IPS-NIHi11 (cell line): ENCODE measurements at regions not wholly inside any gene's neighbourhood (a gene's known extent, or its start where the extent isn't known, plus 50 kb on each side); places are given as distances from the start of the nearest gene placed in this dataset.
"Not testable (repeated sequence)": the region's sequence is repeated elsewhere in the genome, so short reads cannot be mapped to it uniquely, and the experiment has no call there.

Experiments used
- DNase-seq: peaks from one replicate; pipeline ENCODE4 v3.0.0; 2012; ENCODE audit warnings: mixed read lengths, low spot score

DNA sequence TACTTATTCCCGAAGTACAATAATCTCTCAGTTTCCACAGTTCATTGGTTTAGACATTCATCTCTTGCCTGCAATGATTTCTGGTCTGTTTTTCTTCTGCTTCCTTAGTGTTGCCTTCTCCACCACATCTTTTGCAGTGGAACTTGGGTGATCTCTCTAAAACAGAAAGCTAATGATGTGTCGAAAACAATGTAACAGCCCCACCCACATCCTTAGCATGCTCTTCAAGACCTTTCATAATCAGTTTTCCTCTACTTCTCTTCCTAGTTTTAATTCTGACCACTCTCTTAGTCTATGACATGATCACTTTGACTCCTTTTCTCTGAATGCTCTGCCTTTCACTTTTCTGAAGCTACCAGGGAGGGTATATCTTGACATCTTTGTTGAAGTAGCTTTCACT, 1007.9 kb upstream of the CITED2 start:
- no peak for DNase-seq

DNA sequence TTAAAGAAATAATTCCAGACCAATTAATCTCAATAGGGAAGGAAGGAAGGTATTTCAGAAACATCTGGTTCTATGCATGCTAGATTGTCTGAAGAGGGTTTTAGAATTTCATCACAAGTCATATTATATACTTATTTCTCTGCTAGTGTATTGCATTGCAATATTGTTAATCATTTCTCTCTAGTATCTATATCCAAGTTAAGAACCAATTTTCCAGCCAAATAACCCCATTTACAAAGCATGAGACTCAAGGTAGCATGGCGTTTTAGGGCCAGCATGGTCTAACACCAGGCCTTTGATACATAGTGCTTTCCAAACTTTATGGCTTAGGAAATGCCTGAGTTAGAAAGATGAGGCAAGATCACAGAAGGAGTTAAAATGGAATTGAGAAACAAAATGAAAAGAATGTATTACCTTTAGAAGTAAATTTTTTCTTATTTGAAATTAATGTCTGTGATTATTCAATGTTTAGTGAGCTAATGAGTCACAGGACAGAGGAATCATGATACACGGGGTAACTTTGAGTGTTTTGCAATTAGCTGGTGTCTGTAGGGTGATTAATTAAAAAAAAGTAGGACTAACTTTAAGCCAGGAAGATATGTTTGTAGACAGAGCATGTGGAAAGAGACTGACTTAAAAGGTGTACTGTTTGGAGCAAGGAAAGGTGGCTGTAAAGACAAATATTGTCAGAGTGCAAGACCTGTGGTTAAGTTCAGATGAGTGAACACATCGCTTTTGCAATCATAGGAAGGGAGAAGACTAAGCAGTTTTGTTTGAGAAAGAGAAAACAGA, 1006.2 kb upstream of the CITED2 start:
- no peak for DNase-seq

DNA sequence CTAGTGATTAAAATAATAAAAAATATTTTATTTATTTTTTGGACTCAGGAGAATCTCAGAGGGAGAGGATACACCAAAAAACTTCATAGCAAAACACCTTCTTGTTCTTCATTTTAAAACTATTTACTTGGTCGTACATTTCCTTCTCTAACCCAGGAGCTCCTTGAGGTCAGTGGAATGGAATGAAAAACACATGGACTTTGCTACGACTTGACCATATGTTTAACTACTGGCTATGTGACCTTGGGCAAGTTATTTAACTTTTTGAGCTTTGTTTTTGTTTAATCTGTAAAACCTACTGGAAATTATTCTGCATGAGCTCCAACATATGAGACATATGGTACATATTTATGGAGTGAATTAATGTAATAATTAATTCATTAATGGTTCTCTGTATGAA, 1005.5 kb upstream of the CITED2 start:
- DNase-seq = no peak

DNA sequence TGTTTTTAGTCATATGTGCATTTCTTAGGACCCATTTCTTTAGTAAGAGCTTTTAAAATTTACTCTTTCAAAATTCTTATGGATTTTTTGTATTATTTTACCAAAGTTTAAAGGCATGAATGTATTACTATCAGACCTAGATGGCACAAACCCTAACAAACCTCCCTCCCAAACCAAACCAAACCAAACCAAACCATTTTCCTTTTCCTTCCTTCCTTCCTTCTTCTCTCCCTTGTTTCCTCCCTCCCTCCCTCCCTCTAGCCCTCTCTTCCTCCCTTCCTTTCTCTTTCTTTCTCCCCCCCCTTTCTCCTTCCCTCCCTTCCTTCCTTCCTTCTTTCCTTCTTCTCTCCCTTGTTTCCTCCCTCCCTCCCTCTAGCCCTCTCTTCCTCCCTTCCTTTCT, 1001.8 kb upstream of the CITED2 start:
- no peak for DNase-seq

DNA sequence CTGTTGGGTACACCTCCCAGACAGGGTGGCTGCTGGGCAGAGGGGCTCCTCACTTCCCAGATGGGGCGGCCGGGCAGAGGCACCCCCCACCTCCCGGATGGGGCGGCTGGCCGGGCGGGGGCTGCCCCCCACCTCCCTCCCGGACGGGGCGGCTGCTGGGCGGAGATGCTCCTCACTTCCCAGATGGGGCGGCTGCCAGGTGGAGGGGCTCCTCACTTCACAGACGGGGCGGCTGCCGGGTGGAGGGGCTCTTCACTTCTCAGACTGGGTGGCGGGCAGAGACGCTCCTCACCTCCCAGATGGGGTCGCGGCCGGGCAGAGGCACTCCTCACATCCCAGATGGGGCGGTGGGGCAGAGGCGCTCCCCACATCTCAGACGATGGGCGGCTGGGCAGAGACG, 999.3 kb upstream of the CITED2 start:
- DNase-seq = not testable (repeated sequence)

DNA sequence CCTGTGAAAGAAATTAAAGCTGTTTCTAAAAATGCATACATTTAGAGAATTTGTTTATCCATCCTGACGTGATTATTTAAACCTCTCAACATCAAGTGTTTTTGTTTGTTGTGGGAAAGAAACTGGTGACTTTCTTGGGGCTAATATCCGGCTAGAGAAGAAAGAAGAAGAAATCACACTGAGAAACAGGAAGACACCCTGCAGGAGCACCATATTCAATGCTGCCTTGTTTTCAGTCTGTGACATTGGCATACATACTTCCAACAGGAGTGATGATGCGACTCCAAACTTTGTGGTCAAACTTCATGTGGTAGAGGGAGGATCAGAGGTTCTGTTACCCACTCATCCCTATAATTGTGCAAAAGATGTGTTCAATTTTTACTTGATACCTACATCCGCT, 997.6 kb upstream of the CITED2 start:
- peak; percentile 12 for DNase-seq

DNA sequence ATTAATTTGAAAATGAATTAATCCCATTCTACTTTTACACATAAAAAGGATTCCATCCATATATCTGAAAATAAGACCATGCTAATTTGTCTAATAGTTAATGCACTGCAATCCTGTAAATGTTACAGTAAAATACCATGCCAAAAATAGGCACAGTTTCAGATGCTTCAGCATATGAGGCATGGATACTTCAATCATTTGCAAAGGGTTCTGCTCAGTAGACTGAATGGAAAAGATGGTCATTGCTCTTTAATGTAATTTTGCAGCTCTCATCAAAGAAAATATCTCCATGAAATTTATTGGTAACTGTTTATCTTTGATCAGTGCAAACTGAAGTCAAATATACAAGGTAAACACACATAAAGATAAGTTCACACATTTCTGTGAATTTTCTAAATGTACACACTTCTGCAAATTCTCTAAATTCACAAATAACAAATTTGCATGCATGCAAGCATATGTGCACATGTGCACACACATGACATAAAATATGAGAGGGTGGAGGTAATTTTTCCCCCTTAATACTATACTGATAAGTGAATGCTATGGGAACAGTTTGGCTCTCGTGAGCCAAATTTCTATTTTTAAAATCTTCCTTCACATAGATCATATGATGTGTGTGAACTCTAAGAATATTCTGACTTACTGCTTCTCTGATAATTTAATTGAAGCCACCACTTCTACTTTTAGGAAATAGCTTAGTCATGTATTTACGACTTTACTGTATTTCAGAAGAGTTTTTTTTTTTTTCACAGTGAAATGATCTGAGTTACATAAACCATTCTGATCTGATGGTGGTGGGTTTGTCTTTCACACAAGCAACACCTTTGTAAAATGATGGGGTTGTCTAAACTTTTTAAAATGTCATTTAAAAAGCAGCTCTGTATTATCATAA, 996.8 kb upstream of the CITED2 start:
- DNase-seq = no peak

DNA sequence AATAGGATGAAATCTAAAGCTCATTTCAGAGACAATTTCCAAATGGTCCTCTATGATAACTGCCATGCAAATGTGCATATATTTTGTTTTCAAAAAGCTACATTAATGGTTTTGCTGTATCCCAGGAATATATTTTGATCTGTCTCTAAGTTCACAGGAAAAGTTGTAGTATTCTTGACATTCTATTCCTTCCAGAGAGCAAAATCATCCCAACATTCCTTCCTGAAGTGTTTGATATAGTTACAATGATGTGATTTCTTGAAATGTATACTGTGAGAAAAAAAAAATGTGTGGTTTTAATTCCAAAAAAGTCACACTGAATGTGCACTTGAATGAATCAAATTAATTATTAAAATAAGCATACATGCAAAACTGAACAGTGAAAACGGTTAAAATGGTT, 996.0 kb upstream of the CITED2 start:
- no peak for DNase-seq

DNA sequence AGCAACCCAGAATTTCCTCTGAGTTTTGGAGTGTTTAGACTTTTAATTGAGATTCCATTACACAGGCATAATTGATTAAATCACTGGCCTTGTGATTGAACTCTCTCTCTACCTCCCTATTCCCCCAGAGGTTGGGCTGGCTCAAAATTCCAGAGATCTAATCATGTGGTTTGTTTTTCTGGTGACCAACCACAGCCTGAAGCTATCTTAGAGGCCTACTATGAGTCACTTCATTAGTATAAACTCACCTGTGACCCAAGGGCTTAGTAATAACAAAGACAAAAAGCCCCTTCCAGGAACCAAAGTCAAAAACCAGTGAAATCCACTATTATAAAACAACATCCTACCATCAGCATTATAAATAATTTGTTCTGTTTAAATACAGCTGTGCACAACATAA, 992.5 kb upstream of the CITED2 start:
- DNase-seq = no peak

DNA sequence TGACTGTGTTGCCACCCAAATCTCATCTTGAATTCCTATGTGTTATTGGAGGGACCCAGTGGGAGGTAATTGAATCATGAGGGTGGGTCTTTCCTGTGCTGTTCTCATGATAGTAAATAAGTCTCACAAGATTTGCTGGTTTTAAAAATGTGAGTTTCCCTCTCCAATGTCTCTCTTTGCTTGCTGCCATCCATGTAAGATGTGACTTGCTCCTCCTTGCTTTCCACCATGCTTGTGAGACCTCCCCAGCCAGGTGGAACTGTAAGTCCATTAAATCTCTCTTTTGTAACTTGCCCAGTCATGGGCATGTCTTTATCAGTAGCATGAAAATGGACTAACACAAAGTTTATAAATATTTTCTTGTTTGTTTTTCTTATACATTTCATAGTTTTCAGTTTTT, 990.5 kb upstream of the CITED2 start:
- DNase-seq = no peak

DNA sequence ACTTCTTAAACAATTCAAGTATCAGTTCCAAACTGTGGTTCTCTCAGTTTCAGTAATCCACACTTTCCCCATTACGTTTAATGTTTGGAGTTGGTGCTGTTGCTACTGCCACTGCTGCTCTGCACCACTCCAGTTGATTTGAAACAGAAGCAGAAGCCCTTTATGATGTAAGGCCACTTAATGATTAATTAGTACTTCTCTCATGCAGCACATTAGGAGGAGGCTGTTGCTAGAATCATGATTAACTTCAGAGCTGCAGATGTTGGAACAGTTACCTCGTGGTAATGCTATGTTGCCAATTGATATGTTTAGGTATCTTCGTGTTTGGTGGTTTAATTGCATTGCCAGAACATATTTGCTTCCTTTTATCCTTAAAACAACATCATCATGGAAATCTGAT, 986.2 kb upstream of the CITED2 start:
- DNase-seq = no peak

DNA sequence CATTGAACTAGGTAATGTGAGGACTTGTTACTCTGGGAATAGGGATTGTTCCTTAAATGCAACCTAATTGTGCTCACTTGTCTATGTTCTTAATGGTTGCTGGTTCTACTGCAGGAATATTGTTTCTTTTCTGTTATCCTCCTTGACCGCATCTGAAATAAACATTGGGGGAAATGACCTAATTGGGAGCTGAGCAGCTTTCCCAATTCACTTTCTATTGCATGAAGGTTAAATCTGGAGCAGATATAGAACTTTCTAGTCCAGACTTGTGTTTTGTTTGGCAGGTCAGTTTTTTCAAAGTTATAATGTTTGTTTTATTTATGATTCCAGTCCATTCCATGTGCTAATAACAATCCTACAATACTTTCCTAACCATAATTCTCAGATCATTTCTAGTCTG, 981.0 kb upstream of the CITED2 start:
- DNase-seq = no peak

DNA sequence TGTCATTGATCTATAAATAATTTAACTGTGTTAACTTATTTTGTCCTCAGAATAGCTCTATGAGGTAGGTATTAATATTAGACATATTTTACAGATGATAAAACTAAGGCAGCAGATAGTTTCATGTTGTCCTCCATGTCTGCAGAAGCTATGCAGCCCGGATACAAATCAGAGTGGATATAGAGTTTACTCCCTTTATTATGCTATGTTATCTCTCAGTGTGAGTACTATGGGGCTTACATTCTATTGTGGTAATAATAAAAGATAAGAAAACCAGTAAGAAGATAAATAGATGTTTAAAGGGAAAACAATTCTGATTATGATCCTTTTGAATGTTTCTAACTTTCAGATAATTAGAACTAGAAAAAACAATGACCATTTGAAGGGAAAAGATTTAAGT, 979.8 kb upstream of the CITED2 start:
- DNase-seq = no peak

DNA sequence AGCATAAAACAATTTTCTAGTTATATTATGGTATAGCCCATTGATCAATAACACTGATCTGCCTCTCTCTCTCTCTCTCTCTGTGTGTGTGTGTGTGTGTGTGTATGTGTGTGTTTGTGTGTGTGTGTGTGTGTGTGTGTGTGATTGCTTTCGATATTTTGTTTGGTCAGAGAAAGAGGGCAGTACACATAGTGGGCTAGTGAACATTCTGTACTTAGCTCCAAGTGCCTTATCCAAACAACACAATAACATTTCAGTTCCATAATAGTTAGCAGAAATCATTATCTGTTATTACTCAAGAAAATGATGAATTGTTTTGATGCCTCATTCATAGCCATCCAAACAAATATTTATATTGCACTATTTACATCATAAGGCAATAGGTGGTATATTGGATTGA, 979.1 kb upstream of the CITED2 start:
- DNase-seq = no peak

DNA sequence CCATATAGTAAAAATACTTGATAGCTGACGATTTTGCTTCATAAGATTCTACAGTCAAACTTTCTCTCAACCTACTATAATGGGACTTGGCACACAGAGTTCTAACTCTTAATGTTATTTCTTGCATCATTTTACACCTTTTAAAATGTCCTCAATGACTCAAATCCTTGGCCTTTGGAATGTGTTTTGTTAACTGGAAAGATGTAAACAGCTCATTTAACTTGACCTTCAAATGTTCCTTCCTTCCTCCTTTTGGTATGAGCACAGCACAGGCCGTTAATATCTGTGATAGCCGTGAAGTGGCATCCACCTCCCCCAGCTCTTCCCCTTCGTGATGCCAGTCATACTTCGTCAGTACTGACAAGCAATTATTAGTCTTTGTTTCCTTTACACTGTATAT, 972.0 kb upstream of the CITED2 start:
- no peak for DNase-seq

DNA sequence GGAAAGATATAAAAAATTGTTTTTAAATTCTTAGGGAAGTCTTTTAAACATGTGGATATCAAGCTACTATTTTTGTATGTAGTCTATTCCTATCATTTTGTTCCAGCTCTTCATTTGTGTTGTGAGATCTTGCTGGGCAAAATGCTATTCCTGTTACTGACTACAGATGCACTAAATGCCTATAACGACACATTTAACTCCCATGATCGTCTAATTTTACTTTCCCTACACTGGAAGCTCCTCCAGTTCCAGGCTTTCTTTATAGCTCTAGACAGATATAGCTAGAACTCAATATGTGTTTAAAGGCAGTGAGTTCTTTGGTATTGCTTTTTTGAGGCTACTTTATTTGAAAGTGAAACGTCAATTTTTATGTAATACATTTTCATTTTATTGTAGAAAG, 971.5 kb upstream of the CITED2 start:
- DNase-seq = no peak

DNA sequence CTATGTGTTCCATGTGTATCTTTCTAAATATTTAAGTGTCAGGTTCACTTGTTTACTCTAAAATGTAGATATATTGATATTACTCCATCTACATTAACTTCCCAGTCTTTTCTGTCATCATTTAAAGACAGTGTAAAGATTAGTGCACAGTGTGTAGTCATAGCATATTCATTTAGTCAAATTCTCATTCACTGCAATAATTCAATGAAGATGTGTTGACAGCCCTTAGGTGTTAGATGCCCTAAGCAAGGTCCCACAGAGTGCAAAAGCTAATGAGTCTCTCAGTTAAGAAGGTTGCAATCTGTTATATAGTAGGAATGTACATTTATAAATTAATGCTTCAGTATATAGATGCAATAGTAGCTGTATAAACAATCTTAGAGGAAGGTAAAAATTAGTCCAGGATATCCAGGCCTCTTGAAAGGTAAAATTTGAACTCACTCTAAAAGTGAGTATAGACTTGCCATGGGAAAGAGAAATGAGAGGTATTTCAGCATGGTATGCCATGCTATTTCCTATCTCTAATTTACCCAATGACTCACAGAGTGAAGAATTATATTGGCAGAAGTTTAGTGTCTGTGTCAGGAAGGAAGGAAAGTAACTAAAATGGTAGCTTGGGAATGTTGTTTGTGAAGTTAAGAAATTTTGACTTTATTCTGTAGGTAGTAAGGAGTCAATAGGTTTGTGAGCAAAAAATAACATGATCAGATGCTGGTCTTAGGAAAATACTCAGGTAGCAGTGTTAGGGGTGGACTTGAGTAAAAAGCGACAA, 969.9 kb upstream of the CITED2 start:
- DNase-seq = no peak

DNA sequence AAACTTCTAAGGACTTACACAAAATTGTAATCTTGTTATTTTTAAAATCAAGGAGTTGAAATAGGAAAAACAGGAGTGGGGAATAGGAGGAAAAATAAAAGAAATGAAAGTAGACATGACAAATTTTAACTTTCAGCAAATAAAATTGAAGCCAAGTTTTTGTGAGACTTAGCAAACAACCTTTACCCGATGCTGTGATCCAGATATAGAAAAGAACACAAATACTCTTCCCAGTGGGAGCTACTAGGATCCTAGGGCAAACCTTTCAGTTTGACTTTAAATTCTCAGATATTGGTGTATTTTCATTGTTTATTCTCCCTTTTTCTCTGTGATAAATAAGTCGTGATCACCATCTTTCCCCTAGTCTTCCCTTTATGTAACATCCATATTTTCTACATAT, 968.7 kb upstream of the CITED2 start:
- no peak for DNase-seq

DNA sequence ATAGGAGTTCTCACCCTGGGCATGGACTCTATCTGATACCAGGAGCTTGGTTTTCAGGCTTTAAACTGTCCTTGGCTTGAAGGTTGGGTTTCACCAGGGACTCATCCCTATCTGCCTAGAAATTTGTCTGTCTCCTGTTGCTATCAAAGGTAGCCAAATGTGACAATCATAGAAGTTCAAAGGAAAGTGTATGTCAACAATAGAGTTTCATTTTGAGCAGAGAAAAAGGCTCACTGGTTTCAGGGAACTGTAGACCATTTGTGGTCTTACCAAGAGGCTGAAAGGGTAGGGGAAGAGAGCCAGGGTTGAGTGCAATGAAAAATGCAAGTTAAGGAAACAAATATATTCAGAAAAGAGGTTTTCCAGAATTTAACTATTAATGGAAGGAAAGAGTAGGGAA, 966.8 kb upstream of the CITED2 start:
- no peak for DNase-seq

DNA sequence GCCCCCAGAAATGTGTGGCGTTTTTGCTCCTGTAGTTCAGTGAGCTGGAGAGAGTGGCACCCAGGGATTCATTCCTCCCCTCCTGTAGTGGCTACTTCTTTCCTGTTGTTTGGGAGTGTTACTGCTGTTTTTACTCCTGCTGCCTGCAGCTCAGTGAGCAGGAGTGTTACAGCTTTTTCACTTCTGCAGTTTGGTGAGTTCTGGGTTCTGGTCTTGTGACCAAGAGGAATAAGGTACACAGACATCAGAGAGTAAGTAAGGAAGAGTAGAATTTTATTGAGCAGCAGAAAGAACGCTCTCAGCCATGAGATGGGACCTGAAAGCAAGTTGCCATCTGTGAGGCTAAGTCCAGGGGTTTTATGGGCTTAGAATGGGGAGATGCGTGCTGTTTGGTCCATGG, 966.3 kb upstream of the CITED2 start:
- DNase-seq = no peak

DNA sequence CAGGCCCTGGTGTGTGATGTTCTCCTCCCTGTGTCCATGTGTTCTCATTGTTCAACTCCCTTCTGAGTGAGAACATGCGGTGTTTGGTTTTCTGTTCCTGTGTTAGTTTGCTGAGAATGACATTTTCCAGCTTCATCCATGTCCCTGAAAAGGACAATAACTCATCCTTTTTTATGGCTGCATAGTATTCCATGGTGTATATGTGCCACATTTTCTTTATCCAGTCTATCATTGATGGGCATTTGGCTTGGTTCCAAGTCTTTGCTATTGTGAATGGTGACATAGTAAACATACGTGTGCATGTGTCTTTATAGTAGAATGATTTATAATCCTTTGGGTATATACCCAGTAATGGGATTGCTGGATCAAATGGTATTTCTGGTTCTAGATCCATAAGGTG, 964.6 kb upstream of the CITED2 start:
- not testable (repeated sequence) for DNase-seq

DNA sequence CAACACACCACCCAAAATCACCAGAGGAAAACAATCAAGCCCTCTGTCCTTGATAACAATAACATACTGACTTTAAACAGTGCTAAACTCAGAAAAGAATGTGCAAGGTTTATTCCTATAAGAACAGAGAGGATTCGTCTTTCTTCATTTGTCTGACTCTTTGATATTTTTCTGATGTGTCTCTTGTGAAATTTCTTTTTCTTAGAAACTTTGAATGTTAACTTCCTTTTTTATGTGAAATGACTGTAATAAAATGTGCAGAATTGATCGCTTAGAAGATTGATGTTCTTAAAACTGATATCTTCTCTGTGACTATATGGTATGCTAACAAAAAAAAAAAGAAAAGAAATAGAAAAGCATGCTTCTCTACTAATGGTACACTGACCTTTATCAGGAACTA, 947.4 kb upstream of the CITED2 start:
- DNase-seq = no peak
